Islet of Langerhans (tissue), 1 donor: ENCODE measurements at regions not wholly inside any gene's neighbourhood (a gene's known extent, or its start where the extent isn't known, plus 50 kb on each side); places are given as distances from the start of the nearest gene placed in this dataset.
A peak's percentile ranks its signal among the peaks of the same experiment; 100 is the strongest.
"Not testable (repeated sequence)": the region's sequence is repeated elsewhere in the genome, so short reads cannot be mapped to it uniquely, and the experiment has no call there.

Experiments
- FAIRE-seq: peaks from one replicate; lab custom pipeline; 2011; peaks lifted over from hg19 to GRCh38; lab: Jason Lieb, UNC

GRCh38 chr1:100597061-100597741, 59.3 kb downstream of the GPR88 start:
- FAIRE-seq, result no peak

GRCh38 chr1:100597784-100598183, 59.8 kb downstream of the GPR88 start:
- FAIRE-seq, result no peak

- not testable (repeated sequence) for FAIRE-seq
Observed at GRCh38 chr1:100600377-100600776, 62.4 kb downstream of the GPR88 start.

- not testable (repeated sequence) for FAIRE-seq
Observed at GRCh38 chr1:100602028-100602427, 64.1 kb downstream of the GPR88 start.

- no peak for FAIRE-seq
Observed at GRCh38 chr1:100604372-100604771, 66.4 kb downstream of the GPR88 start.

GRCh38 chr1:100606438-100606837, 68.5 kb downstream of the GPR88 start:
- peak; percentile 91 for FAIRE-seq

GRCh38 chr1:100607628-100608240, 69.8 kb downstream of the GPR88 start:
- FAIRE-seq, result no peak

- no peak for FAIRE-seq
Observed at GRCh38 chr1:100609849-100610248, 71.9 kb downstream of the GPR88 start.

- no peak for FAIRE-seq
Observed at GRCh38 chr1:100611086-100611485, 73.1 kb downstream of the GPR88 start.

GRCh38 chr1:100612540-100612939, 74.6 kb downstream of the GPR88 start:
- no peak for FAIRE-seq

GRCh38 chr1:100613817-100614559, 76.0 kb downstream of the GPR88 start:
- FAIRE-seq, result no peak

- no peak for FAIRE-seq
Observed at GRCh38 chr1:100614570-100614969, 76.6 kb downstream of the GPR88 start.

- no peak for FAIRE-seq
Observed at GRCh38 chr1:100615686-100616085, 77.7 kb downstream of the GPR88 start.

- FAIRE-seq, result no peak
Observed at GRCh38 chr1:100616121-100616621, 78.2 kb downstream of the GPR88 start.

GRCh38 chr1:100622037-100622436, 84.1 kb downstream of the GPR88 start:
- no peak for FAIRE-seq

- FAIRE-seq, result no peak
Observed at GRCh38 chr1:100622506-100622905, 84.6 kb downstream of the GPR88 start.

GRCh38 chr1:100622966-100623762, 85.2 kb downstream of the GPR88 start:
- FAIRE-seq, result no peak

GRCh38 chr1:100624886-100625610, 87.1 kb downstream of the GPR88 start:
- no peak for FAIRE-seq

GRCh38 chr1:100626397-100626796, 88.5 kb downstream of the GPR88 start:
- no peak for FAIRE-seq

- no peak for FAIRE-seq
Observed at GRCh38 chr1:100627054-100627716, 89.2 kb downstream of the GPR88 start.

GRCh38 chr1:100627936-100628335, 90.0 kb downstream of the GPR88 start:
- no peak for FAIRE-seq
